HL-60 (cell line): ENCODE measurements at regions not wholly inside any gene's neighbourhood (a gene's known extent, or its start where the extent isn't known, plus 50 kb on each side); places are given as distances from the start of the nearest gene placed in this dataset.

Experiments used
- GABPA ChIP-seq: IDR thresholded peaks from 2 replicates; pipeline ENCODE4 v1.6.1; 2012; ENCODE audit warnings: low read depth
- POLR2AphosphoS5 ChIP-seq: IDR thresholded peaks from 2 replicates; pipeline ENCODE4 v1.6.1; 2012; ENCODE audit warnings: low read depth
- TF ChIP-seq, protein P1 (sequence below): IDR thresholded peaks from one replicate; pipeline ENCODE4 v1.5.1; 2011; ENCODE audit warnings: low read length, control low read depth, inconsistent platforms; ENCODE audit not compliant: insufficient read depth

DNA sequence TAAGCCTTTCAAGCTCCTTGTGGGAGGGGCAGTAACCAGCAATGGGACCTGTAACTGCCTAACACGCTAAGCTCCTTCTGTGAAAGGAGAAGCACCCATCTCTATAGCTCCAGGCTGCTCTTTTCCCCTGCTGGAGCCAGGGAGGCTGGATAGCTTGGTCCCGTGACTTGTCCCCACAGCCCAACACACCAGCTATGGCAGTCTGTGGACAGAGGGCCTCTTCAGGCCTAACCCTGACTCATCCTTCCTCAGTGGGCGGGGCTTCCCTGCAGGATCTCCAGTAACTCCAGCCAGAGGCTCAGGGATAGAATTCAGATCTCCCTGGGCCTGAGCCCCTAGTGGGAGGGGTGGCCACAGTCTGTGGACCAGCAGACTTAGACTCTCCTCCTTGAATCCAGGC lies 1290.1 kb downstream of the PCDH7 start:
- TF ChIP-seq, protein P1, sequence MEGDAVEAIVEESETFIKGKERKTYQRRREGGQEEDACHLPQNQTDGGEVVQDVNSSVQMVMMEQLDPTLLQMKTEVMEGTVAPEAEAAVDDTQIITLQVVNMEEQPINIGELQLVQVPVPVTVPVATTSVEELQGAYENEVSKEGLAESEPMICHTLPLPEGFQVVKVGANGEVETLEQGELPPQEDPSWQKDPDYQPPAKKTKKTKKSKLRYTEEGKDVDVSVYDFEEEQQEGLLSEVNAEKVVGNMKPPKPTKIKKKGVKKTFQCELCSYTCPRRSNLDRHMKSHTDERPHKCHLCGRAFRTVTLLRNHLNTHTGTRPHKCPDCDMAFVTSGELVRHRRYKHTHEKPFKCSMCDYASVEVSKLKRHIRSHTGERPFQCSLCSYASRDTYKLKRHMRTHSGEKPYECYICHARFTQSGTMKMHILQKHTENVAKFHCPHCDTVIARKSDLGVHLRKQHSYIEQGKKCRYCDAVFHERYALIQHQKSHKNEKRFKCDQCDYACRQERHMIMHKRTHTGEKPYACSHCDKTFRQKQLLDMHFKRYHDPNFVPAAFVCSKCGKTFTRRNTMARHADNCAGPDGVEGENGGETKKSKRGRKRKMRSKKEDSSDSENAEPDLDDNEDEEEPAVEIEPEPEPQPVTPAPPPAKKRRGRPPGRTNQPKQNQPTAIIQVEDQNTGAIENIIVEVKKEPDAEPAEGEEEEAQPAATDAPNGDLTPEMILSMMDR = no peak
- TF ChIP-seq POLR2AphosphoS5 (no peak), GABPA (no peak)
